ENCODE measurements at regions not wholly inside any gene's neighbourhood (a gene's known extent, or its start where the extent isn't known, plus 50 kb on each side); places are given as distances from the start of the nearest gene placed in this dataset.
"Not testable (repeated sequence)": the region's sequence is repeated elsewhere in the genome, so short reads cannot be mapped to it uniquely, and the experiment has no call there.

GRCh38 chr2:235219048-235219447, 267.2 kb downstream of the SH3BP4 start:
- DNase-seq (ENCODE audit: low read depth), result no peak

GRCh38 chr2:235220331-235220730, 268.5 kb downstream of the SH3BP4 start:
- DNase-seq (ENCODE audit: low read depth), result no peak

- DNase-seq (ENCODE audit: low read depth), result no peak
These were observed 270.8 kb upstream of the AGAP1 start for GRCh38 chr2:235223011-235223410.

GRCh38 chr2:235224410-235224809, 269.4 kb upstream of the AGAP1 start:
- DNase-seq (ENCODE audit: low read depth), result no peak

- no peak for DNase-seq (ENCODE audit: low read depth)
These were observed 268.6 kb upstream of the AGAP1 start for GRCh38 chr2:235225261-235225660.

- no peak for DNase-seq (ENCODE audit: low read depth)
These were observed 266.3 kb upstream of the AGAP1 start for GRCh38 chr2:235227590-235227989.

- DNase-seq (ENCODE audit: low read depth), result not testable (repeated sequence)
These were observed 265.4 kb upstream of the AGAP1 start for GRCh38 chr2:235228422-235228821.

GRCh38 chr2:235229236-235229635, 264.6 kb upstream of the AGAP1 start:
- no peak for DNase-seq (ENCODE audit: low read depth)

GRCh38 chr2:235230821-235231601, 262.8 kb upstream of the AGAP1 start:
- no peak for DNase-seq (ENCODE audit: low read depth)

- no peak for DNase-seq (ENCODE audit: low read depth)
These were observed 261.1 kb upstream of the AGAP1 start for GRCh38 chr2:235232449-235233433.

GRCh38 chr2:235234736-235235135, 259.1 kb upstream of the AGAP1 start:
- DNase-seq (ENCODE audit: low read depth), result no peak

GRCh38 chr2:235235977-235236767, 257.7 kb upstream of the AGAP1 start:
- no peak for DNase-seq (ENCODE audit: low read depth)

- no peak for DNase-seq (ENCODE audit: low read depth)
These were observed 255.3 kb upstream of the AGAP1 start for GRCh38 chr2:235238537-235238936.

- DNase-seq (ENCODE audit: low read depth), result no peak
These were observed 253.3 kb upstream of the AGAP1 start for GRCh38 chr2:235240574-235240973.

GRCh38 chr2:235244255-235245220, 249.3 kb upstream of the AGAP1 start:
- no peak for DNase-seq (ENCODE audit: low read depth)

- DNase-seq (ENCODE audit: low read depth), result no peak
These were observed 246.8 kb upstream of the AGAP1 start for GRCh38 chr2:235247001-235247400.

GRCh38 chr2:235255693-235256092, 238.2 kb upstream of the AGAP1 start:
- no peak for DNase-seq (ENCODE audit: low read depth)

GRCh38 chr2:235257590-235257989, 236.3 kb upstream of the AGAP1 start:
- no peak for DNase-seq (ENCODE audit: low read depth)

GRCh38 chr2:235262750-235263149, 231.1 kb upstream of the AGAP1 start:
- no peak for DNase-seq (ENCODE audit: low read depth)

- DNase-seq (ENCODE audit: low read depth), result no peak
These were observed 230.4 kb upstream of the AGAP1 start for GRCh38 chr2:235263205-235264120.
